T-helper 17 cell (primary cell): ENCODE measurements at regions not wholly inside any gene's neighbourhood (a gene's known extent, or its start where the extent isn't known, plus 50 kb on each side); places are given as distances from the start of the nearest gene placed in this dataset.

Experiments used
- ATAC-seq: fragments of 150-1000 bp; cut with Tn5 transposase; 2 replicates; pipeline ENCODE4 v1.10.0; 2021; ENCODE audit warnings: mild to moderate bottlenecking, moderate library complexity
- DNase-seq, 3 donors: peaks; one replicate each; pipeline versions ENCODE4 v3.0.0 to v3.0.0-alpha.2; 2020 to 2021
- H3K9me3 ChIP-seq: one replicate; pipeline ENCODE4 v1.7.0; 2013; ENCODE audit warnings: low read length, mild to moderate bottlenecking; ENCODE audit not compliant: control insufficient read depth, poor library complexity, severe bottlenecking
- H3K27ac Mint-ChIP-seq: one replicate; pipeline ENCODE4 v1.8.0; 2022; ENCODE audit warnings: mild to moderate bottlenecking, moderate library complexity, mixed read lengths
- H3K27me3 Mint-ChIP-seq: one replicate; pipeline ENCODE4 v1.8.0; 2022; ENCODE audit warnings: mixed read lengths
- H3K36me3 Mint-ChIP-seq: one replicate; pipeline ENCODE4 v1.8.0; 2022; ENCODE audit warnings: low read depth, mixed read lengths
- H3K4me1 Mint-ChIP-seq: one replicate; pipeline ENCODE4 v1.8.0; 2022; ENCODE audit warnings: mild to moderate bottlenecking, mixed read lengths
- H3K4me3 Mint-ChIP-seq: one replicate; pipeline ENCODE4 v1.8.0; 2022; ENCODE audit warnings: mild to moderate bottlenecking, moderate library complexity, mixed read lengths

GRCh38 chr1:88433556-88433955 is 250.5 kb upstream of the PKN2 start:
- ATAC-seq = no peak
- H3K27ac Mint-ChIP-seq = no peak overlapping the region

GRCh38 chr1:88434836-88435235 is 249.2 kb upstream of the PKN2 start:
- Mint-ChIP-seq H3K4me1 (no peaks in the 10 kb centered on the region), H3K36me3 (no peaks in the 10 kb centered on the region), H3K27ac (no peak overlapping the region), H3K27me3 (no peaks in the 10 kb centered on the region), H3K4me3 (no peak overlapping the region)
- ATAC-seq = no peak
- no peaks in the 10 kb centered on the region for H3K9me3 ChIP-seq
- DNase-seq = no peak

More at GRCh38 chr1:88433556-88433955, 250.5 kb upstream of the PKN2 start:
- H3K4me1 Mint-ChIP-seq = no peaks in the 10 kb centered on the region
- H3K4me3 Mint-ChIP-seq = no peak overlapping the region
- H3K9me3 ChIP-seq = no peaks in the 10 kb centered on the region
- no peak for DNase-seq
- no peaks in the 10 kb centered on the region for H3K27me3 Mint-ChIP-seq
- no peaks in the 10 kb centered on the region for H3K36me3 Mint-ChIP-seq

DNA sequence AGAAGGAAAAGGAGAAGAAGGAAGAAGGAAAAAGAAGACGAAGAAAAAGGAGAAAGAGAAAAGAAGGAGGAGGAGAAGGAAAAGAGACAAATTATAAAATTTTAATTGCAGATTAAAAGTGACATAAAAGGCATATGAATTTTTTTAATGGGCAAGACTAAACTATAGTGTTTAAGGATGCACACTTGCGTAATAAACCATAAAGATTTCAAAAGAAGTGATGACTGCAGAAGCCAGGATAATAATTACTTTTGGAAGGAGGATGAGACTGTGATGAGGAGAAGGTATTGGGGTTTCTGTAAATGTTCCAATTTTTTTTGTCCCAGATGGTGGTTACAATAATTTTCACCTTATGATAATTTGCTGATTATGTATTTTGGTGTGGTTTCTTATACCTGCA is 243.1 kb upstream of the PKN2 start:
- no peaks in the 10 kb centered on the region for H3K27me3 Mint-ChIP-seq
- ATAC-seq = no peak
- DNase-seq = no peak

DNA sequence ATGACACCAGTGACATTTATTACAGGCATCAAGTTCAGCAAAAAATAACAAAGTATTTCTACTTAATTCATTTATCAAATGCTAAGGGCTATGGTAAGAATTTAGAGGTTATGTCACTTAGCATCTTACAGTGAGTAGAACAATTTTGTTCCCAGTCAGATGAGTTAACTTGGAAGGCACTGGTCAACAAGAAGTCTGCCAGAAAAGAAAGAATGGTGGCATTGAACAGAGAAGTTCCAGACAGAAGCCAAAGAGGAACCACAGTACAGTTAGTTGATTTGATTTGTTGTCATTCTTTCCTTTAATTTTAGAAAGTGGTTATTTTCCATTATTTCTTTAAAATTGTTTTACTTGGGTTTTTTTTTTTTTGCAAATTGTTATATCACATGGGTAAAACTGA is 232.2 kb upstream of the PKN2 start:
- ATAC-seq (no peak), DNase-seq (no peak)
- H3K9me3 ChIP-seq = no peaks in the 10 kb centered on the region
- Mint-ChIP-seq H3K4me1 (no peaks in the 10 kb centered on the region), H3K36me3 (no peaks in the 10 kb centered on the region), H3K4me3 (no peak overlapping the region), H3K27ac (no peak overlapping the region), H3K27me3 (no peaks in the 10 kb centered on the region)

More for the DNA sequence above, 243.1 kb upstream of the PKN2 start:
- no peak overlapping the region for H3K4me3 Mint-ChIP-seq
- no peaks in the 10 kb centered on the region for H3K4me1 Mint-ChIP-seq
- H3K9me3 ChIP-seq = no peaks in the 10 kb centered on the region
- H3K36me3 Mint-ChIP-seq = no peaks in the 10 kb centered on the region
- no peak overlapping the region for H3K27ac Mint-ChIP-seq

DNA sequence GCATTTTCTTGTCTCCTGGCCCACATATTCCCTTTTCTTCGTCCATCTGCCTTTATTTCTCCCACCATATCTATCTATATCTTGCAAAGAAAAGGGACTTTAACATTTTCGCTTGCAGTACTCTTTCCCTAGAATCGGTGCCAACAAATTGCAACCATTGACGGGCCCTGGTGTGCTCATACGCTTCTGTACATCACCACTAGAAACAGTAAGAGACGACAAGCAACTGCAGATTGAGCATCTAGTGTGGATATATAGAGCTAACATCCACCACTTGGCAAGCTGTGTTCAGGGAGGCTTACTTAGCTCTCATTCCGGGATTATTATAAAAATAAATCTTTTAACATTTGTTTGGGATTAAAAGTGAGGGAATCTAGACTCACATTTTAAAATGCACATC is 230.8 kb upstream of the PKN2 start:
- Mint-ChIP-seq H3K36me3 (no peaks in the 10 kb centered on the region), H3K4me1 (no peaks in the 10 kb centered on the region), H3K4me3 (no peak overlapping the region)

GRCh38 chr1:88454781-88455180 is 229.3 kb upstream of the PKN2 start:
- Mint-ChIP-seq H3K4me3 (no peak overlapping the region), H3K4me1 (no peaks in the 10 kb centered on the region), H3K36me3 (no peaks in the 10 kb centered on the region), H3K27ac (no peak overlapping the region), H3K27me3 (no peaks in the 10 kb centered on the region)
- no peak for ATAC-seq
- no peaks in the 10 kb centered on the region for H3K9me3 ChIP-seq
- no peak for DNase-seq

More for the DNA sequence above, 230.8 kb upstream of the PKN2 start:
- ATAC-seq (no peak), DNase-seq (no peak)
- Mint-ChIP-seq H3K27ac (no peak overlapping the region), H3K27me3 (no peaks in the 10 kb centered on the region)
- H3K9me3 ChIP-seq = no peaks in the 10 kb centered on the region

- H3K4me3 Mint-ChIP-seq = no peak overlapping the region
- no peaks in the 10 kb centered on the region for H3K9me3 ChIP-seq
- no peaks in the 10 kb centered on the region for H3K4me1 Mint-ChIP-seq
- ATAC-seq = no peak
- DNase-seq = no peak
- H3K27ac Mint-ChIP-seq = no peak overlapping the region
- H3K36me3 Mint-ChIP-seq = no peaks in the 10 kb centered on the region
- H3K27me3 Mint-ChIP-seq = no peaks in the 10 kb centered on the region
Observed at GRCh38 chr1:88455621-88456256, 228.3 kb upstream of the PKN2 start.

- H3K9me3 ChIP-seq = no peaks in the 10 kb centered on the region
- no peaks in the 10 kb centered on the region for H3K4me1 Mint-ChIP-seq
- no peak overlapping the region for H3K4me3 Mint-ChIP-seq
- H3K27me3 Mint-ChIP-seq = no peaks in the 10 kb centered on the region
- H3K36me3 Mint-ChIP-seq = no peaks in the 10 kb centered on the region
- H3K27ac Mint-ChIP-seq = no peak overlapping the region
- no peak for ATAC-seq
- no peak for DNase-seq
Observed at GRCh38 chr1:88457197-88457596, 226.9 kb upstream of the PKN2 start.

- H3K27me3 Mint-ChIP-seq = no peaks in the 10 kb centered on the region
Observed at GRCh38 chr1:88461007-88461406, 223.1 kb upstream of the PKN2 start.

GRCh38 chr1:88462096-88462487 is 222.0 kb upstream of the PKN2 start:
- ATAC-seq = no peak
- Mint-ChIP-seq H3K27me3 (no peaks in the 10 kb centered on the region), H3K36me3 (no peaks in the 10 kb centered on the region), H3K4me1 (no peaks in the 10 kb centered on the region), H3K4me3 (no peak overlapping the region), H3K27ac (no peak overlapping the region)
- no peaks in the 10 kb centered on the region for H3K9me3 ChIP-seq
- no peak for DNase-seq

More at GRCh38 chr1:88461007-88461406, 223.1 kb upstream of the PKN2 start:
- ATAC-seq (no peak), DNase-seq (no peak)
- Mint-ChIP-seq H3K36me3 (no peaks in the 10 kb centered on the region), H3K4me1 (no peaks in the 10 kb centered on the region), H3K4me3 (no peak overlapping the region), H3K27ac (no peak overlapping the region)
- H3K9me3 ChIP-seq = no peaks in the 10 kb centered on the region

- Mint-ChIP-seq H3K27ac (no peak overlapping the region), H3K4me1 (no peaks in the 10 kb centered on the region), H3K4me3 (no peak overlapping the region), H3K36me3 (no peaks in the 10 kb centered on the region), H3K27me3 (no peaks in the 10 kb centered on the region)
- no peak for DNase-seq
- ATAC-seq = no peak
- H3K9me3 ChIP-seq = no peaks in the 10 kb centered on the region
Observed at GRCh38 chr1:88462488-88463261, 221.4 kb upstream of the PKN2 start.

GRCh38 chr1:88463401-88463985 is 220.6 kb upstream of the PKN2 start:
- H3K4me1 Mint-ChIP-seq = no peaks in the 10 kb centered on the region
- no peaks in the 10 kb centered on the region for H3K27me3 Mint-ChIP-seq
- no peak overlapping the region for H3K27ac Mint-ChIP-seq
- ATAC-seq = no peak
- no peaks in the 10 kb centered on the region for H3K9me3 ChIP-seq
- H3K36me3 Mint-ChIP-seq = no peaks in the 10 kb centered on the region
- no peak overlapping the region for H3K4me3 Mint-ChIP-seq
- DNase-seq = no peak

DNA sequence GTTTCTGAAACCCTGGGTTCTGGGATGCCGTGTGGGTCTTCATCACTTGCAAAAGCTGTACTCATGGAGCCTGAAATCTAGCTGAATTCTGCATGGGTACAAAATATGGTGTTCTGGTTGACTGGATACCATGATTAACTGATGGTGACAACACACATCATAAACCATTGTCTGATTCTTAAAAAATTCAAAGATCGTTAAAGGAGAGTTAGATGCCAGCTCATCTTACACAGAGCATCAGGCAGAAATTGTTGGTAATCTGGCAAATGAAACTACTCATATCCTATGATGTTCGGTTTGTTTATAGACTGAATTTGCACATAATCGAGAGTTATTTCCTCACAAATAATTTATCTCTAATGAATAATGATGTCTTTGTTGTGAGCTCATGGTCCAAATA is 218.1 kb upstream of the PKN2 start:
- no peak overlapping the region for H3K4me3 Mint-ChIP-seq
- ATAC-seq = no peak

More for the DNA sequence above, 218.1 kb upstream of the PKN2 start:
- DNase-seq = no peak
- H3K27me3 Mint-ChIP-seq = no peaks in the 10 kb centered on the region
- no peaks in the 10 kb centered on the region for H3K4me1 Mint-ChIP-seq
- no peak overlapping the region for H3K27ac Mint-ChIP-seq
- H3K9me3 ChIP-seq = no peaks in the 10 kb centered on the region
- H3K36me3 Mint-ChIP-seq = no peaks in the 10 kb centered on the region
